Stimulated activated effector memory CD8-positive, alpha-beta T cell treated with anti-CD3 and anti-CD28 coated beads, Interleukin-12 subunit alpha, Interleukin-12 subunit beta, amount 100 ng/mL, for 72 hours (primary cell): ENCODE measurements at regions not wholly inside any gene's neighbourhood (a gene's known extent, or its start where the extent isn't known, plus 50 kb on each side); places are given as distances from the start of the nearest gene placed in this dataset.

ENCODE experiments used
- ATAC-seq: fragments of 150-1000 bp; cut with Tn5 transposase; 2 replicates; pipeline ENCODE4 v1.10.0; 2021
- DNase-seq, 2 donors: peaks; one replicate each; pipeline ENCODE4 v3.0.0; 2021 to 2022; ENCODE audit warnings: low spot score in 2 of 2
- H3K27ac Mint-ChIP-seq: one replicate; pipeline ENCODE4 v1.8.0; 2022; ENCODE audit warnings: mild to moderate bottlenecking, mixed read lengths
- H3K36me3 Mint-ChIP-seq: one replicate; pipeline ENCODE4 v1.8.0; 2022; ENCODE audit warnings: mild to moderate bottlenecking, mixed read lengths
- H3K4me1 Mint-ChIP-seq: one replicate; pipeline ENCODE4 v1.8.0; 2022; ENCODE audit warnings: mixed read lengths
- H3K4me3 Mint-ChIP-seq: one replicate; pipeline ENCODE4 v1.8.0; 2022; ENCODE audit warnings: mild to moderate bottlenecking, mixed read lengths
- H3K9me3 Mint-ChIP-seq: one replicate; pipeline ENCODE4 v1.8.0; 2022; ENCODE audit warnings: mixed read lengths

GRCh38 chr10:105908701-105909100 is 1255.8 kb downstream of the SORCS1 start:
- DNase-seq (no peak), ATAC-seq (no peak)
- peaks cover 15% of the 10 kb centered on the region for H3K9me3 Mint-ChIP-seq
- no peaks in the 10 kb centered on the region for H3K36me3 Mint-ChIP-seq
- H3K27ac Mint-ChIP-seq: no peak overlapping the region
- no peaks in the 10 kb centered on the region for H3K4me1 Mint-ChIP-seq
- H3K4me3 Mint-ChIP-seq: no peak overlapping the region

- no peaks in the 10 kb centered on the region for H3K4me1 Mint-ChIP-seq
- no peak overlapping the region for H3K27ac Mint-ChIP-seq
- H3K36me3 Mint-ChIP-seq: no peaks in the 10 kb centered on the region
- H3K4me3 Mint-ChIP-seq: no peak overlapping the region
- no peak for DNase-seq
- no peak for ATAC-seq
- H3K9me3 Mint-ChIP-seq: peaks cover 12% of the 10 kb centered on the region
Measured at GRCh38 chr10:105885495-105885894, 1244.4 kb downstream of the SORCS3 start.

GRCh38 chr10:105879401-105879800 is 1238.3 kb downstream of the SORCS3 start:
- Mint-ChIP-seq H3K36me3 (no peaks in the 10 kb centered on the region), H3K4me3 (no peak overlapping the region), H3K4me1 (no peaks in the 10 kb centered on the region), H3K9me3 (peaks cover 4% of the 10 kb centered on the region), H3K27ac (no peak overlapping the region)
- DNase-seq: no peak
- ATAC-seq: no peak

GRCh38 chr10:105875050-105875449 is 1234.0 kb downstream of the SORCS3 start:
- no peak overlapping the region for H3K4me3 Mint-ChIP-seq
- DNase-seq (no peak), ATAC-seq (no peak)
- H3K27ac Mint-ChIP-seq: no peak overlapping the region
- H3K4me1 Mint-ChIP-seq: no peaks in the 10 kb centered on the region
- H3K36me3 Mint-ChIP-seq: no peaks in the 10 kb centered on the region
- peaks cover 7% of the 10 kb centered on the region for H3K9me3 Mint-ChIP-seq

- no peaks in the 10 kb centered on the region for H3K36me3 Mint-ChIP-seq
- no peak for ATAC-seq
- H3K9me3 Mint-ChIP-seq: peaks cover 7% of the 10 kb centered on the region
- no peaks in the 10 kb centered on the region for H3K4me1 Mint-ChIP-seq
- DNase-seq: no peak
- H3K4me3 Mint-ChIP-seq: no peak overlapping the region
- H3K27ac Mint-ChIP-seq: no peak overlapping the region
Measured at GRCh38 chr10:105872665-105873064, 1231.6 kb downstream of the SORCS3 start.

GRCh38 chr10:105868935-105869334 is 1227.8 kb downstream of the SORCS3 start:
- Mint-ChIP-seq H3K4me3 (no peak overlapping the region), H3K4me1 (no peaks in the 10 kb centered on the region), H3K36me3 (no peaks in the 10 kb centered on the region), H3K27ac (no peak overlapping the region), H3K9me3 (peaks cover 7% of the 10 kb centered on the region)
- no peak for ATAC-seq
- no peak for DNase-seq

- H3K27ac Mint-ChIP-seq: no peak overlapping the region
Measured at GRCh38 chr10:105864854-105865253, 1223.8 kb downstream of the SORCS3 start.

GRCh38 chr10:105857268-105858264 is 1216.5 kb downstream of the SORCS3 start:
- H3K27ac Mint-ChIP-seq: no peak overlapping the region
- no peaks in the 10 kb centered on the region for H3K4me1 Mint-ChIP-seq
- ATAC-seq (no peak), DNase-seq (no peak)
- H3K36me3 Mint-ChIP-seq: no peaks in the 10 kb centered on the region
- peaks cover 13% of the 10 kb centered on the region for H3K9me3 Mint-ChIP-seq
- no peak overlapping the region for H3K4me3 Mint-ChIP-seq

More at GRCh38 chr10:105864854-105865253, 1223.8 kb downstream of the SORCS3 start:
- Mint-ChIP-seq H3K4me3 (no peak overlapping the region), H3K9me3 (peaks cover 2% of the 10 kb centered on the region), H3K36me3 (no peaks in the 10 kb centered on the region), H3K4me1 (no peaks in the 10 kb centered on the region)
- DNase-seq (no peak), ATAC-seq (no peak)

GRCh38 chr10:105855791-105856190 is 1214.7 kb downstream of the SORCS3 start:
- Mint-ChIP-seq H3K4me3 (no peak overlapping the region), H3K27ac (no peak overlapping the region), H3K9me3 (peaks cover 11% of the 10 kb centered on the region), H3K4me1 (no peaks in the 10 kb centered on the region), H3K36me3 (no peaks in the 10 kb centered on the region)
- no peak for DNase-seq
- no peak for ATAC-seq

GRCh38 chr10:105844676-105845570 is 1203.8 kb downstream of the SORCS3 start:
- Mint-ChIP-seq H3K4me1 (no peaks in the 10 kb centered on the region), H3K36me3 (no peaks in the 10 kb centered on the region), H3K9me3 (peaks cover 15% of the 10 kb centered on the region), H3K4me3 (no peak overlapping the region), H3K27ac (no peak overlapping the region)
- no peak for ATAC-seq
- no peak for DNase-seq

- H3K27ac Mint-ChIP-seq: no peak overlapping the region
- H3K4me3 Mint-ChIP-seq: no peak overlapping the region
- no peak for ATAC-seq
- no peaks in the 10 kb centered on the region for H3K4me1 Mint-ChIP-seq
- DNase-seq: no peak
- no peaks in the 10 kb centered on the region for H3K36me3 Mint-ChIP-seq
- peaks cover 15% of the 10 kb centered on the region for H3K9me3 Mint-ChIP-seq
Measured at GRCh38 chr10:105844241-105844640, 1203.2 kb downstream of the SORCS3 start.

- ATAC-seq (no peak), DNase-seq (no peak)
- H3K4me3 Mint-ChIP-seq: no peak overlapping the region
- no peaks in the 10 kb centered on the region for H3K36me3 Mint-ChIP-seq
- peaks cover 15% of the 10 kb centered on the region for H3K9me3 Mint-ChIP-seq
- H3K4me1 Mint-ChIP-seq: no peaks in the 10 kb centered on the region
- H3K27ac Mint-ChIP-seq: no peak overlapping the region
Measured at GRCh38 chr10:105843786-105844185, 1202.7 kb downstream of the SORCS3 start.

- ATAC-seq (no peak), DNase-seq (no peak)
- no peaks in the 10 kb centered on the region for H3K36me3 Mint-ChIP-seq
- H3K4me1 Mint-ChIP-seq: no peaks in the 10 kb centered on the region
- H3K4me3 Mint-ChIP-seq: no peak overlapping the region
- no peak overlapping the region for H3K27ac Mint-ChIP-seq
- H3K9me3 Mint-ChIP-seq: peaks cover 12% of the 10 kb centered on the region
Measured at GRCh38 chr10:105840288-105840770, 1199.2 kb downstream of the SORCS3 start.

- no peaks in the 10 kb centered on the region for H3K36me3 Mint-ChIP-seq
- no peak for DNase-seq
- H3K4me3 Mint-ChIP-seq: no peak overlapping the region
- no peaks in the 10 kb centered on the region for H3K4me1 Mint-ChIP-seq
- no peak for ATAC-seq
- H3K9me3 Mint-ChIP-seq: peaks cover 14% of the 10 kb centered on the region
- no peak overlapping the region for H3K27ac Mint-ChIP-seq
Measured at GRCh38 chr10:105838392-105838791, 1197.3 kb downstream of the SORCS3 start.

- Mint-ChIP-seq H3K4me3 (no peak overlapping the region), H3K9me3 (peaks cover 14% of the 10 kb centered on the region), H3K36me3 (no peaks in the 10 kb centered on the region), H3K4me1 (no peaks in the 10 kb centered on the region), H3K27ac (no peak overlapping the region)
- DNase-seq (no peak), ATAC-seq (peak; percentile 46)
Measured at GRCh38 chr10:105837951-105838350, 1196.9 kb downstream of the SORCS3 start.
